HG03469 (cell line): ENCODE measurements at regions not wholly inside any gene's neighbourhood (a gene's known extent, or its start where the extent isn't known, plus 50 kb on each side); places are given as distances from the start of the nearest gene placed in this dataset.
"Not testable (repeated sequence)": the region's sequence is repeated elsewhere in the genome, so short reads cannot be mapped to it uniquely, and the experiment has no call there.

ENCODE experiments used
- ATAC-seq: cut with Tn5 transposase; IDR thresholded peaks from one replicate; pipeline ENCODE4 v1.9.1; 2021; ENCODE audit warnings: mild to moderate bottlenecking, moderate library complexity, moderate number of reproducible peaks; ENCODE audit not compliant: unreplicated experiment

DNA sequence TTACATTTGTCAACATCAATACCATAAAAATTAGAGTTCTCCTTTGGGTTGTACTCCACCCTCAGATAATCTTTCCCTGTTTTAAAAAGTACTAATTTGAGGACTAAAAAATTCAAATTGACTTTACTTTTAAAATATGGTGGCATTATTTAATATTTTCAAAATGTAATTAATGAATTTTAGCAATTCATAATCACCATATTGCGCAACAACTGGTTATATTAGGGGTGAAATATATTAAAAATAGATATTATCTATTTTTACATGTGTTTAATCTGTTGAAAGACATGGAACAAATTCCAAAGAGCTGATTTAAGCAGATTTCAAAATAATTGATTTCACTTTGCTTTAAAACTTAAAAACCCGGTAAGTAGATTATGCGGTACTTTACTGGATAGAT is 236.6 kb upstream of the NOL4 start:
- no peak for ATAC-seq

GRCh38 chr18:34467058-34467457 is 242.3 kb upstream of the NOL4 start:
- peak; percentile 70 for ATAC-seq

DNA sequence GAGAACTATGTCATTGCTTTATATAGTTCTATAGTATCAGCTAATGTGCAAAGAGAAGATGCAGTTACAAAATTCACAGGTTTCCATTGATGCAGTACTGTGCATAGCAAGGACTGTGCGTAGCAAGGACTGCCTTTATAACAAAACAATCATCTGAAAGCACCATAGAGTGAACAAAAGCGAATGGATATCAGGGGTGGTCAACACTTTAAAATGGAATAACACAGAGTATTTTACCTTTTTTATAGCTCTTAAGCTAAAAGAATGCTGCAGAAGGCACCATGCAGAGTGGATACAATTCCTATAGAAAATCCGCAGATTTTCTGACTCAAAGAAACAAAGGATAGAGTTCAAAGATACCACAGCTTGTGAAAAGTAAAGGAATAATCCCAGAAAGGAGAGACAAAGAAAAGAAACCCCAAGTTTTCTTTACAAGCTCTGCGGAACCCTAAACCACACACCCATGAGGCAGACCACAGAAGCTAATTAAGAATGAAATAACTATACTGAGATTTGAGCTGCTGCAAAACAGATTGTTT is 229.9 kb upstream of the DTNA start:
- ATAC-seq = no peak

- ATAC-seq = no peak
These were observed 227.9 kb upstream of the DTNA start for GRCh38 chr18:34482204-34482603.

DNA sequence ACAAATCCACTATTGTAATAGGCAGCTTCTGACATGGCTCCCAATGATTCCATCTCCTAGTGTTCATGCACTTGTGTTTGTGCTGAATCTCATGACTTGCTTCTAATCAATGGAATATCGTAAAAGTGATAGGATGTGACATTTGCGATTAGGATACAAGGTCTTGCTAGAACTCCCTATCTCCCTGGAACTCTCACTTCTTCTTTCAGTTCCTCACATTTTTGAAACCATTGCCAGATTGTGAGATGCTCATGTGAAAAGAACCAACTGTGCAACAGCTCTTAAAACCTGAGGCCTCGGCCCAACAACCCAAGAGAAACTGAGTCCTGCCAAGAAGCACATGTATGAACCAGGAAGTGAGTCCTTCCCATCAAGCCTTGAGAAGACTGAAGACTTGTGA is 226.9 kb upstream of the DTNA start:
- no peak for ATAC-seq

DNA sequence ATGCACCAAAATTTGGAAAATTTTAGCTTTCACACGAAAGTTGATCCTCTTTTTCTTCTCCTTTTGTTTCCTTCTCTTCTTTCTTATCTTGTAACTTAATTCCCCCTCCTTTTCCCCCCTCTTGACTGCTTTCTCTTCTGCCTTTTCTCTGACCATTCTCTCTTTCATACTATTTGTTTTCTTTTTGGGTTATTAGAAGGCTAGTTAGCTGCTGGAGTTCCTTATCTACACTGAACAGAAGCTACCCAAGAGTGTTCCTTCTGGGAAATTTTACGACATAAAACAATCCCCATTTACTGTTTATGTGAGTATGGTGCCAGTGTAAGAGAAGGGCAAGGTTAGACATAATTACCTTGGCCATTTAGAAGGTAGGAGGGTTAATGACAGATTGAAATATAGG is 218.4 kb upstream of the DTNA start:
- ATAC-seq = no peak

- no peak for ATAC-seq
These were observed 217.4 kb upstream of the DTNA start for GRCh38 chr18:34492652-34493051.

- ATAC-seq = peak; percentile 41
These were observed 217.0 kb upstream of the DTNA start for GRCh38 chr18:34493099-34493544.

GRCh38 chr18:34493566-34494358 is 216.3 kb upstream of the DTNA start:
- peak; percentile 39 for ATAC-seq

DNA sequence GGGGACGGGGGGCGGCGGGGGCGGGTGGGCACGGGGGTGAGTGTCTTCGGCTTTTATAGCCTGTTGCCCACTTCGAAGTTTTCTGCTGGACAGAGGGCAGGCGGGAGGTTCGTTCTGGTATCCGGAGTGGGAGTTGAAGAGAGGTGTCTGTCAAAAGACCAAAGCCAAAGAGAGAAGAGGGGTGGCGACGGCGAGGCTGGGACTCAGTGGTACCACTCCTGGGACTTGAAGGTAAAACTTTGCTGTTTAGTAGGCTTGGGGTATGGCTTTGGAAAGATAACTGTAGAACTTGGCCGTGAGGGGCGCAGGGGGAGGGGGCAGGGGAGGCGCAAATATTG is 215.8 kb upstream of the DTNA start:
- ATAC-seq = no peak

GRCh38 chr18:34495506-34495905 is 214.6 kb upstream of the DTNA start:
- ATAC-seq = no peak

- ATAC-seq = no peak
These were observed 208.5 kb upstream of the DTNA start for GRCh38 chr18:34501553-34501952.

DNA sequence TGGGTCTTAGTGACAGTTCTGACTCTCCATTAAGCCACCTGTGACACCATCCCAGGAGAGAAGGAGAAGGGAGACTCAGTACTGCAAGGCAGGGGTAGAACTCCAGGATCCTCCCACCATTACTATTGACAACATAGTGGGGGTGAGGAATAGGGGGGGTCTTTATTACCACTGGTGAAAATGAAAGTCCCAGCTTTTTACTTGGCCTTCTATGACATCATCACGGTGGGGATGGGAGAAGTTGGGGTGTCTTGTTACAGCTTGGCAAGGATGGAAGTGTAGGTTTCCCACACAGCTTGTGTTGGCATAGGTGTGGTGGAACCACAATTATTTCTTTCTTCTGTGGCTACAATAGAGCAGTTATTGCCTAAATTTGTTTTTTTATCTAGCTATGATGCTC is 203.9 kb upstream of the DTNA start:
- no peak for ATAC-seq

DNA sequence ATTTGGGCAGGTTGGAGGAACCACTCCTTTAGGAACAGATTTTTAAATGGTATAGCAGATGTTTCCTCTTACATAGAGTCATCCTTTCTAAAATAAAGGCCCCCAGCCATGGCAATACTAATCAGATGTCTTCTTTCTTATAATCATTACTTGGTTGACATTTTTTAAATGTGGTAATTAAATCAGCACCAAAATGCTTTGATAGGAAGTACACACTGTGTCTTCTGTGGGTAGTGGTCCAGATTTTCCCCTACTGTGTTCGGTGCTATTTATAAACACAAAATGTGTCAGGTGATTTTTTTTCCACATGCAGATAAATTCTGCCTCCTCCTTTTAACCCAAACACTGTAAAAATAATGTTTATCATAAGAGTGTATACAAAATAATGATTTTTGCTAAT is 200.9 kb upstream of the DTNA start:
- ATAC-seq = no peak

DNA sequence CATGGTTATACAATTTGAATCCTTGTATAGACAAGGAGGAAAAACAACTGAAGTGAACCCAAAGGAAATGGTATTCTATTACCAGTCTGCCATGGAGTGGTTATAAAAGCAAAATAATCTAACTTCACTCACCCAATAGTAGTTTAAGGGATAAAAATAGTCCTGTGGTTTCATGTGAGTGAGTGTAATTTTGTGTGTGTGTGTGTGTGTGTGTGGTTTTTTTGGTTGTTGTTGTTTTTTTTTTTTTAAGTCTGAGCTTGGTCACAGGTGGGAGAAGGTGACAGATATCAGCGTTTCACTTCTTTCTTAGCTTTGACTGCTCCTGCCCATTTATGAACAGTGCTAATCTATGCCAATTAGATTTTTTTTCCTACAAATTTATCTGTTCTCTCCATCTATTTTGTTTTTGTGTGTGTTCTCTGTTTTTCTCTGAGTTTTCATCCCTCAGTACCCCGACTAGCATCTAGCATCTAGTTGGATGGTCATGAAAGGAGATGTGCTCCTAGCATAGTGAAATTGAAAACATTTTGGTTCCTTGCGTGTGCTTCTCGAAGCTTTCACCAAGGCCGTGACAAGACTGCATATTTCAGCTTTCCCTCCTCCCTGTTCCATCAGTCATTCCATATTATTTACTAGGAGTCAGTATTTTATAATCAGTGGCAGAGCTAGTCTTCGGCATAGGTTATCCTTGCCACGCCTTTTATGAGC is 200.1 kb upstream of the DTNA start:
- no peak for ATAC-seq

GRCh38 chr18:34510926-34511325 is 199.2 kb upstream of the DTNA start:
- ATAC-seq = no peak

DNA sequence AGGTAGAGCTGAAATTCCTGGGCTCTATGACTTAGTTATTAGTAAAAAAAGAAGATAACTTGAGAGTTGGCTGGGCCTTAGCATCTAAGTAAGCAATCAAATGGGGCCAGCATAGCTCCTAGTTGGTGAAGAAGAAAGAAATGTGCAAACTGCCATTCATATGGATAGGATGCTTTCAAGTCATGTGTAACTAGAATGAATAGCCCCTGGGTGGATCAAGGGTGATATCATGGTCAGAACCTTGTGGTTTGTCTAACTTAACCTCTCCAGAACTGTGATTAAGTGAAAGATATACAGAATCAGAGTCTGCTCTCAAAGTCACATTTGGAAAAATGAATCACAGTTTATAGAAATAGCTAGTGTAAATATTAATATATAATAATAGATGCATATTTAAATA is 198.7 kb upstream of the DTNA start:
- no peak for ATAC-seq

DNA sequence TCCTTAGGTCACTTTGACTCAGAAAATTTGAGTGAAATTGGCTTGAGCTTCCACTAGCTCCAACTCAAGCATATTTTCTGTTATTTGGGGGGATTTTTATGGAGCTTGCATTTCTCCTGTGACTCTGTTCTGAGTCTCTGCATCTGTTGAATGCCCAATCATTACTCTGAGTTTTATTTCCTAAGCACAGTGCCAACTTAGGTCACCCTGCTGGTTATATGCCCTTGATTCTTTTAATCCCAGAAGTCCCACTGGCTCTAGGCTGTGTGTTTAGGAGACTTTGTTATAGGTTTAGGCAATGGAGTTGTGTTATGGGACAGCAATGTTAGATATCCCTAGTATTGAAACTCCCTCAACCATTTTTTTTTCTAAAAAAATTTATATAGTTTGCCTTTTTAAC is 198.2 kb upstream of the DTNA start:
- no peak for ATAC-seq

DNA sequence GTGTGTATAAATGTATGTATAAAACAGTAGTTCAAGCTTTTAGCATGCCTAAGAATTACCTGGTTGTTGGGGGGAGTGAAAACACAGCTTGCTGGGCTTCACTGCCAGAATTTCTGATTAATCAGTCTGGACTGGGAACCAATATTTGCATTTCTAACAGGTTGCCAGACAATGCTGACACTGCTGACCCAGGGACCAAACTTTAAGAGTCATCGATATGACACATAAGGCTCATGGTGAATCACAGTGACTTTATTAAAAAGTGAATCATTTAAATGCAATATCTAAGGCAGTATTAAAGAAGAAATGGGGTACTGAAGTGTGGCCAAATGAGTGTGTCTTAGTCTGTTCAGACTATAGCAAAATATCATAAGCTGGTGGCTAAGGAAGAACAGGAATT is 195.9 kb upstream of the DTNA start:
- no peak for ATAC-seq

- no peak for ATAC-seq
These were observed 195.1 kb upstream of the DTNA start for GRCh38 chr18:34514957-34515356.

DNA sequence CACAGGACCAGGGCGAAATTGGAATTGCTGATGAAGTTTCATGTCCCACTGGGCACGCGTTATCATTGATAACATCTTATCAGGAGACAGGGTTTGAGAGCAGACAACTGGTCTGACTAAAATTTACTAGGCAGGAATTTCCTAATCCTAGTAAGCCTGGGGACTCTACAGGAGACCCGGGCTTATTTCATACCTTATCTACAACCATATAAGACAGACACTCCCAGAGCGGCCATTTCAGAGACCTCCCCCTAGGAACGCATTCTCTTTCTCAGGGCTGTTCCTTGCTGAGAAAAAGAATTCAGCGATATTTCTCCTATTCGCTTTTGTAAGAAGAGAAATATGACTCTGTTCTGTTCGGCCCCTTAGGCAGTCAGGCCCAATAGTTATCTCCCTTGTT is 193.7 kb upstream of the DTNA start:
- not testable (repeated sequence) for ATAC-seq

DNA sequence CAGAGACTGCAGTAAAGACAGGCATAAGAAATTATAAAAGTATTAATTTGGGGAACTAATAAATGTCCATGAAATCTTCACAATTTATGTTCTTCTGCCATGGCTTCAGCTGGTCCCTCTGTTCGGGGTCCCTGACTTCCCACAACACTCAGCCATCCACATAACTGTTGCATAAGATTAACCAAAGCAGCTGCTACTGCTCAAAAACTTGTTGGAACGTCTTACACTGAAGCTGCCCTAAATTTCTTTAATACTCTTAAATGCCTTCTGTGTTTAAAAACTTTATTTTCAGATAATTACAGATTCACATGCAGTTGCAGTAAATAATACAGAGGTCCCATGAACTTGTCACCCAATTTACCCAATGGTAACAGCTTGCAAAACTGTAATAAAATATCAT is 193.1 kb upstream of the DTNA start:
- not testable (repeated sequence) for ATAC-seq
